GM12878 (cell line): ENCODE measurements at regions not wholly inside any gene's neighbourhood (a gene's known extent, or its start where the extent isn't known, plus 50 kb on each side); places are given as distances from the start of the nearest gene placed in this dataset.

Experiments
- ATAC-seq: fragments of 200-7000 bp; cut with Tn5 transposase; 3 replicates; pipeline ENCODE4 v1.9.1; 2020; ENCODE audit warnings: mild to moderate bottlenecking, moderate library complexity
- BruUV-seq: library from RNA; stranded (reverse); fragments of 400-500 nt; replicated peaks from 2 replicates; lab custom pipeline; 2021; lab: Mats Ljungman, UMichigan
- CTCF ChIA-PET: fragments of 300-600 bp; sonication (Branson Sonifier 250); formaldehyde crosslinking; extraction: SDS; loops from one replicate; lab custom pipeline; 2021; ENCODE audit warnings: inconsistent platforms; lab: Yijun Ruan, JAX
- POLR2A ChIA-PET: fragments of 350-600 bp; formaldehyde crosslinking; extraction: SDS; loops from one replicate; lab custom pipeline; 2021; ENCODE audit warnings: inconsistent platforms; lab: Charles Lee
- RAD21 ChIA-PET: fragments of 300-600 bp; sonication (Branson Sonifier 250); formaldehyde crosslinking; loops from one replicate; lab custom pipeline; 2023; ENCODE audit warnings: antibody characterized with exemption; ENCODE audit not compliant: unreplicated experiment; lab: Charles Lee
- SMC1A ChIA-PET: fragments of 300-600 bp; sonication (Branson Sonifier 250); formaldehyde crosslinking; loops from one replicate; lab custom pipeline; 2023; ENCODE audit not compliant: unreplicated experiment, uncharacterized antibody; lab: Charles Lee
- DNase-seq: peaks from one replicate; pipeline ENCODE4 v3.0.0-alpha.2; 2011; ENCODE audit warnings: low read depth, low spot score
- FAIRE-seq: peaks from 3 replicates; lab custom pipeline; 2011; peaks lifted over from hg19 to GRCh38; lab: Jason Lieb, UNC
- H2AFZ ChIP-seq: 2 replicates; pipeline ENCODE4 v1.6.0; 2011; ENCODE audit warnings: low read depth, low read length, control low read depth; ENCODE audit not compliant: control insufficient read depth
- H3K27ac ChIP-seq: 2 replicates; pipeline ENCODE4 v1.5.1; 2011; ENCODE audit warnings: control low read depth; ENCODE audit not compliant: control insufficient read depth, insufficient read depth
- H3K27me3 ChIP-seq, 2 experiments: replicated peaks in 1 of 2; 2 replicates each; pipeline versions ENCODE4 v1.6.0 to v1.6.1; 2011; ENCODE audit warnings: low read length in 1 of 2; ENCODE audit not compliant: control insufficient read depth in 2 of 2, insufficient read depth in 2 of 2
- H3K36me3 ChIP-seq, 2 experiments: 2 replicates each; pipeline ENCODE4 v1.5.1; 2011; ENCODE audit warnings: low read length in 1 of 2; ENCODE audit not compliant: control insufficient read depth in 2 of 2, insufficient read depth in 2 of 2
- H3K4me1 ChIP-seq: 2 replicates; pipeline ENCODE4 v1.6.1; 2011; ENCODE audit warnings: mild to moderate bottlenecking, low read length, moderate library complexity, mixed read lengths; ENCODE audit not compliant: control insufficient read depth, insufficient read depth
- H3K4me2 ChIP-seq: 2 replicates; pipeline ENCODE4 v1.6.0; 2011; ENCODE audit warnings: control low read depth; ENCODE audit not compliant: control insufficient read depth, insufficient read depth
- H3K4me3 ChIP-seq: fragments of 200-600 bp; sonication (generic); 2 replicates; pipeline ENCODE4 v1.5.1; 2016
- H3K79me2 ChIP-seq: 2 replicates; pipeline ENCODE4 v1.6.0; 2011; ENCODE audit warnings: low read length; ENCODE audit not compliant: control insufficient read depth, insufficient read depth
- H3K9ac ChIP-seq: 2 replicates; pipeline ENCODE4 v1.8.0; 2011; ENCODE audit warnings: low read length, control low read depth, mixed read lengths; ENCODE audit not compliant: control insufficient read depth, insufficient read depth
- H3K9me3 ChIP-seq: replicated peaks from 3 replicates; pipeline ENCODE4 v1.5.1; 2011; ENCODE audit warnings: mild to moderate bottlenecking, low read length; ENCODE audit not compliant: control insufficient read depth, insufficient read depth
- H4K20me1 ChIP-seq: 2 replicates; pipeline ENCODE4 v1.6.0; 2011; ENCODE audit not compliant: control insufficient read depth, insufficient read depth
- BCLAF1 ChIP-seq: fragments of 450-650 bp; IDR thresholded peaks from 2 replicates; pipeline ENCODE4 v1.6.1; 2017; ENCODE audit warnings: antibody characterized with exemption, mild to moderate bottlenecking, moderate library complexity
- CBFB ChIP-seq: IDR thresholded peaks from 2 replicates; pipeline ENCODE4 v1.6.1; 2016; ENCODE audit warnings: antibody characterized with exemption, low read depth
- FOXK2 ChIP-seq: fragments of 450-650 bp; IDR thresholded peaks from 2 replicates; pipeline ENCODE4 v1.6.1; 2017; ENCODE audit warnings: mild to moderate bottlenecking, moderate library complexity
- JUND ChIP-seq: IDR thresholded peaks from 2 replicates; pipeline ENCODE4 v1.6.1; 2012; ENCODE audit warnings: low read depth, mild to moderate bottlenecking, low read length, improper control_type of control experiment, moderate library complexity
- PKNOX1 ChIP-seq: fragments of 450-650 bp; IDR thresholded peaks from 2 replicates; pipeline ENCODE4 v1.6.1; 2016; ENCODE audit warnings: mild to moderate bottlenecking
- SMC3 ChIP-seq: IDR thresholded peaks from 2 replicates; pipeline ENCODE4 v1.6.1; 2011; ENCODE audit warnings: low read length, improper control_type of control experiment, borderline replicate concordance
- ZNF217 ChIP-seq: fragments of 450-650 bp; IDR thresholded peaks from 2 replicates; pipeline ENCODE4 v1.6.1; 2017; ENCODE audit warnings: antibody characterized with exemption, mild to moderate bottlenecking
- ZZZ3 ChIP-seq: IDR thresholded peaks from 2 replicates; pipeline ENCODE4 v1.6.1; 2011; ENCODE audit warnings: low read depth; ENCODE audit not compliant: control insufficient read depth, insufficient read length
- WGBS: methylation state at CpG from one replicate; pipeline ENCODE4 v1.1.6; 2016; ENCODE audit warnings: low lambda C conversion rate; ENCODE audit not compliant: insufficient replicate concordance, insufficient coverage; ENCODE audit errors: missing lambda C conversion rate; 5-methylcytosine and 5-hydroxymethylcytosine counted together
- in situ Hi-C: fragments of 300-500 bp; cut with MboI; formaldehyde crosslinking; loops from 9 replicates; pipeline ENCODE4 v1.14.3; 2018; ENCODE audit warnings: mixed read lengths
- intact Hi-C: fragments of 100-400 bp; cut with micrococcal nuclease; formaldehyde crosslinking; loops from one replicate; pipeline ENCODE4 v1.14.2; 2022; ENCODE audit not compliant: unreplicated experiment
- TF ChIP-seq, protein P1 (sequence below): fragments of 450-650 bp; IDR thresholded peaks from 2 replicates; pipeline ENCODE4 v1.6.1; 2017; ENCODE audit warnings: mild to moderate bottlenecking

- no TSS peak for BruUV-seq
- DNase-seq: no peak
- Histone ChIP-seq H3K27me3 (no peaks in the 10 kb centered on the region), H3K4me3 (no peak overlapping the region), H2AFZ (no peak overlapping the region), H3K27ac (no peak overlapping the region), H3K36me3 (no peaks in the 10 kb centered on the region), H3K9ac (no peak overlapping the region), H4K20me1 (no peaks in the 10 kb centered on the region), H3K79me2 (no peaks in the 10 kb centered on the region), H3K9me3 (no peaks in the 10 kb centered on the region), H3K4me2 (no peak overlapping the region), H3K4me1 (no peaks in the 10 kb centered on the region)
- ATAC-seq: no peak; the same call in 2 of the 3 replicates
- ChIA-PET CTCF (interaction anchor here (1.3 kb wide), 1 partner anchor 8 kb away, joined by 3 read pairs; no protein-coding TSS in a partner anchor), POLR2A (no interaction called here), RAD21 (no interaction called here), SMC1A (interaction anchor here (0.6 kb wide), 1 partner anchor 10 kb away, joined by 3 read pairs; no protein-coding TSS in a partner anchor)
- FAIRE-seq: no peak
- WGBS: 47% methylated on average over 6 of the region's 6 CpGs
- intact Hi-C loops (no loop called here), in situ Hi-C loops (no loop called here)
- TF ChIP-seq ZZZ3 (no peak), FOXK2 (no peak), SMC3 (no peak), BCLAF1 (no peak), ZNF217 (no peak), PKNOX1 (no peak), CBFB (no peak), JUND (no peak)
- TF ChIP-seq, protein P1, sequence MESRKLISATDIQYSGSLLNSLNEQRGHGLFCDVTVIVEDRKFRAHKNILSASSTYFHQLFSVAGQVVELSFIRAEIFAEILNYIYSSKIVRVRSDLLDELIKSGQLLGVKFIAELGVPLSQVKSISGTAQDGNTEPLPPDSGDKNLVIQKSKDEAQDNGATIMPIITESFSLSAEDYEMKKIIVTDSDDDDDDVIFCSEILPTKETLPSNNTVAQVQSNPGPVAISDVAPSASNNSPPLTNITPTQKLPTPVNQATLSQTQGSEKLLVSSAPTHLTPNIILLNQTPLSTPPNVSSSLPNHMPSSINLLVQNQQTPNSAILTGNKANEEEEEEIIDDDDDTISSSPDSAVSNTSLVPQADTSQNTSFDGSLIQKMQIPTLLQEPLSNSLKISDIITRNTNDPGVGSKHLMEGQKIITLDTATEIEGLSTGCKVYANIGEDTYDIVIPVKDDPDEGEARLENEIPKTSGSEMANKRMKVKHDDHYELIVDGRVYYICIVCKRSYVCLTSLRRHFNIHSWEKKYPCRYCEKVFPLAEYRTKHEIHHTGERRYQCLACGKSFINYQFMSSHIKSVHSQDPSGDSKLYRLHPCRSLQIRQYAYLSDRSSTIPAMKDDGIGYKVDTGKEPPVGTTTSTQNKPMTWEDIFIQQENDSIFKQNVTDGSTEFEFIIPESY: no peak
Observed at GRCh38 chr14:34363733-34364134, 98.3 kb downstream of the SPTSSA start.
